Adrenal gland (tissue), 9 donors: ENCODE measurements at regions not wholly inside any gene's neighbourhood (a gene's known extent, or its start where the extent isn't known, plus 50 kb on each side); places are given as distances from the start of the nearest gene placed in this dataset.
"Not testable (repeated sequence)": the region's sequence is repeated elsewhere in the genome, so short reads cannot be mapped to it uniquely, and the experiment has no call there.

Experiments used
- DNase-seq, 7 donors: peaks; one replicate each; pipeline ENCODE4 v3.0.0-alpha.2; 2019 to 2020
- H3K27ac ChIP-seq, 5 donors: fragments of 200-600 bp; sonication (generic) in 4 of 5; 1 replicate in 3 of 5; 2 replicates in 2 of 5; pipeline versions ENCODE4 v1.5.1 to v1.8.0; 2016 to 2020; ENCODE audit warnings: mild to moderate bottlenecking in 1 of 5
- H3K27me3 ChIP-seq: fragments of 200-600 bp; 2 replicates; pipeline ENCODE4 v1.8.0; 2021
- H3K36me3 ChIP-seq, 2 donors: fragments of 200-600 bp; replicated peaks in 1 of 2; 1 replicate in 1 of 2; 2 replicates in 1 of 2; pipeline versions ENCODE4 v1.5.1 to v1.8.0; 2018 to 2022
- H3K4me1 ChIP-seq, 2 donors: fragments of 200-600 bp; replicated peaks in 1 of 2; 1 replicate in 1 of 2; 2 replicates in 1 of 2; pipeline versions ENCODE4 v1.5.1 to v1.8.0; 2018 to 2021
- H3K4me3 ChIP-seq, 4 donors: fragments of 200-600 bp; sonication (generic) in 3 of 4; one replicate each; pipeline ENCODE4 v1.5.1; 2016 to 2018
- H3K9me3 ChIP-seq, 3 donors: fragments of 200-600 bp; sonication (generic) in 1 of 3; replicated peaks in 1 of 3; 1 replicate in 2 of 3; 2 replicates in 1 of 3; pipeline versions ENCODE4 v1.5.1 to v1.8.0; 2016 to 2021
- POLR2A ChIP-seq, 2 donors: fragments of 450-650 bp; IDR thresholded peaks; one replicate each; pipeline ENCODE4 v1.6.1; 2017; ENCODE audit warnings: antibody characterized with exemption in 2 of 2, mild to moderate bottlenecking in 2 of 2, moderate library complexity in 1 of 2
- WGBS, 4 donors: extraction: QIAGEN DNeasy Blood & Tissue Kit in 2 of 4; methylation state at CpG; one replicate each; pipeline versions ENCODE4 v1.1.5 to v1.1.7; 2013 to 2017; 5-methylcytosine and 5-hydroxymethylcytosine counted together
- intact Hi-C, 2 donors: fragments of 100-400 bp; cut with DNase I; formaldehyde crosslinking; loops; one replicate each; pipeline versions ENCODE4 v1.14.1 to v1.15.0; 2022 to 2023
- TF ChIP-seq, protein P1 (sequence below), 6 experiments: fragments of 450-650 bp in 4 of 6; fragments of 200-600 bp in 2 of 6; sonication (generic) in 1 of 6; IDR thresholded peaks; 1 replicate in 5 of 6; 2 replicates in 1 of 6; pipeline versions ENCODE4 v1.5.1 to v1.8.0; 2016 to 2021; ENCODE audit warnings: antibody characterized with exemption in 6 of 6, mild to moderate bottlenecking in 2 of 6, moderate library complexity in 1 of 6
- donor health status: healthy with polysubstance abuse.
- donor health status: Bipolar disorder and iron deficiency.
- donor health status: DM: yes; HTN: yes; CAD: no.
- donor health status: DM: no; HTN: no; CAD: no.
- donor health status: DM: no; HTN: no; CAD: no.

DNA sequence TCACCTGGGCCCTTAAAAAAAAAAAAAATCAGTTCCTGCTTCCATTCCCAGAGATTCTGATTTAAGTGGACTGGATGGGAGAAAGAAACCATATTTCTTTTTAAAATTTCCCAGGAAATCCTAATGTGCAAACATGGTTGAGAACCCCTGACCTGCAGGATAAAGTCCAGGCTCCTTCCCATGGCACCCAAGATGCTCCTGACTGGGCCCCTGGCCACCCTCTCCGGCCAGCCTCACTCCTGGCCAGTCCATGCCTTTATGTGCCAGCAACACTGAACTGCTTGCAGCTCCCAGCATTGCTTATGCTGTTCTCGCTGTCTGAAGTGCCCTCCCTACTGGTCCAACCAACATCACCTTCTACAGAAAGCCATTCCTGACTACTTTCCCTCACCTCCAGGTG lies 93.9 kb downstream of the TEX35 start:
- H3K36me3 ChIP-seq = no peaks in the 10 kb centered on the region
- intact Hi-C loops = no loop called here
- no peak overlapping the region for H3K4me3 ChIP-seq
- 99 to 100% (median 100%) methylated on average over 2 of the region's 2 CpGs for WGBS, 4 donors
- no peaks in the 10 kb centered on the region for H3K27me3 ChIP-seq
- DNase-seq = no peak
- H3K4me1 ChIP-seq = peaks cover 4 to 5% of the 10 kb centered on the region in 2 donors
- TF ChIP-seq, protein P1, sequence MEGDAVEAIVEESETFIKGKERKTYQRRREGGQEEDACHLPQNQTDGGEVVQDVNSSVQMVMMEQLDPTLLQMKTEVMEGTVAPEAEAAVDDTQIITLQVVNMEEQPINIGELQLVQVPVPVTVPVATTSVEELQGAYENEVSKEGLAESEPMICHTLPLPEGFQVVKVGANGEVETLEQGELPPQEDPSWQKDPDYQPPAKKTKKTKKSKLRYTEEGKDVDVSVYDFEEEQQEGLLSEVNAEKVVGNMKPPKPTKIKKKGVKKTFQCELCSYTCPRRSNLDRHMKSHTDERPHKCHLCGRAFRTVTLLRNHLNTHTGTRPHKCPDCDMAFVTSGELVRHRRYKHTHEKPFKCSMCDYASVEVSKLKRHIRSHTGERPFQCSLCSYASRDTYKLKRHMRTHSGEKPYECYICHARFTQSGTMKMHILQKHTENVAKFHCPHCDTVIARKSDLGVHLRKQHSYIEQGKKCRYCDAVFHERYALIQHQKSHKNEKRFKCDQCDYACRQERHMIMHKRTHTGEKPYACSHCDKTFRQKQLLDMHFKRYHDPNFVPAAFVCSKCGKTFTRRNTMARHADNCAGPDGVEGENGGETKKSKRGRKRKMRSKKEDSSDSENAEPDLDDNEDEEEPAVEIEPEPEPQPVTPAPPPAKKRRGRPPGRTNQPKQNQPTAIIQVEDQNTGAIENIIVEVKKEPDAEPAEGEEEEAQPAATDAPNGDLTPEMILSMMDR (IDR thresholded peaks at IDR 0.05) = no peak
- TF ChIP-seq POLR2A (IDR thresholded peaks at IDR 0.05) = no peak
- H3K9me3 ChIP-seq = no peaks in the 10 kb centered on the region
- no peak overlapping the region for H3K27ac ChIP-seq

GRCh38 chr1:178607718-178608408 lies 95.0 kb downstream of the TEX35 start:
- no peak for TF ChIP-seq POLR2A (IDR thresholded peaks at IDR 0.05)
- TF ChIP-seq, protein P1 (IDR thresholded peaks at IDR 0.05) = no peak
- Histone ChIP-seq H3K27ac (no peak overlapping the region), H3K36me3 (no peaks in the 10 kb centered on the region), H3K27me3 (no peaks in the 10 kb centered on the region), H3K4me1 (peaks cover 4 to 5% of the 10 kb centered on the region in 2 donors), H3K4me3 (no peak overlapping the region), H3K9me3 (no peaks in the 10 kb centered on the region)
- no peak for DNase-seq
- intact Hi-C loops = no loop called here
- 83 to 89% (median 86%) methylated on average over 6 of the region's 6 CpGs for WGBS, 4 donors

- 30 to 40% (median 36%) methylated on average over 2 of the region's 2 CpGs for WGBS, 4 donors
- H3K9me3 ChIP-seq = no peaks in the 10 kb centered on the region
- no peak overlapping the region for H3K27ac ChIP-seq
Measured at GRCh38 chr1:178609015-178609414, 96.1 kb downstream of the TEX35 start.

DNA sequence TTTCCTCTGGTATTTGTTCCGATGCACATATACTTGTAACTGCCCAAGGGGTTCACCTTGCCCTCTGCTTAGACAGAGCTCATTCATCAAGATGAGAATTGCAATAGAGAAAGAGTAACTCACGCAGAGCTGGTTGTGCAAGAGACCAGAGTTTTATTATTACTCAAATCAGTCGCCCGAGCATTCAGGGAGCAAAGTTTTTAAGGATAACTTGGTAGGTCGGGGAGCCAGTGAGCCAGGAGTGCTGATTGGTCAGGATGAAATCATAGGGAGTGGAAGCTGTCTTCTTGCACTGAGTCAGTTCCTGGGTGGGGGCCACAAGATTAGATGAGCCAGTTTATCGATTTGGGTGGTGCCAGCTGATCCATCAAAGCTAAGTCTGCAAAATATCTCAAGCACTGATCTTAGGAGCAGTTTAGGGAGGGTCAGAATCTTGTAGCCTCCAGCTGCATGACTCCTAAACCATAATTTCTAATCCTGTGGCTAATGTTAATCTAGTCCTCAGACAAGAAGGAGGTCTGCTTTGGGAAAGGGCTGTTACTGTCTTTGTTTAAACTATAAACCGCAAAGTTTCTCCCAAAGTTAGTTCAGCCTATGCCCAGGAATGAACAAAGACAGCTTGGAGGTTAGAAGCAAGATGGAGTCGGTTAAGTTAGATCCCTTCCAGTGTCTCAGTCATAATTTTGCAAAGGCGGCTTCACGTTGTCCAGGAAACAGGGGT lies 97.9 kb downstream of the TEX35 start:
- H3K4me1 ChIP-seq, H3K27me3 ChIP-seq, H3K9me3 ChIP-seq, H3K4me3 ChIP-seq, DNase-seq, H3K27ac ChIP-seq, H3K36me3 ChIP-seq, intact Hi-C loops: not testable (repeated sequence)
- 73 to 88% (median 83%) methylated on average over 10 of the region's 10 CpGs for WGBS, 4 donors

More at GRCh38 chr1:178609015-178609414, 96.1 kb downstream of the TEX35 start:
- DNase-seq = no peak
- no peaks in the 10 kb centered on the region for H3K36me3 ChIP-seq
- intact Hi-C loops = no loop called here
- H3K4me3 ChIP-seq = no peak overlapping the region
- peaks cover 4 to 5% of the 10 kb centered on the region in 2 donors for H3K4me1 ChIP-seq
- no peaks in the 10 kb centered on the region for H3K27me3 ChIP-seq
- TF ChIP-seq, protein P1 (IDR thresholded peaks at IDR 0.05) = no peak
- no peak for TF ChIP-seq POLR2A (IDR thresholded peaks at IDR 0.05)
